Activated T-helper 1 cell treated with anti-CD3 and anti-CD28 coated beads, Interleukin-12 subunit alpha, Interleukin-12 subunit beta, Interleukin-2, Interleukin-4 antibody, amounts not matched to agents 30 ng/mL and 10 ng/mL and 1 ng/mL, durations not matched to agents 14 hours and 24 hours and 36 hours (primary cell): ENCODE measurements at regions not wholly inside any gene's neighbourhood (a gene's known extent, or its start where the extent isn't known, plus 50 kb on each side); places are given as distances from the start of the nearest gene placed in this dataset.

ENCODE experiments used
- DNase-seq: peaks from one replicate; pipeline ENCODE4 v3.0.0; 2021; ENCODE audit warnings: low spot score
- H3K27ac Mint-ChIP-seq: one replicate; pipeline ENCODE4 v1.8.0; 2021; ENCODE audit warnings: mild to moderate bottlenecking, mixed read lengths
- H3K27me3 Mint-ChIP-seq: one replicate; pipeline ENCODE4 v1.8.0; 2022; ENCODE audit warnings: mild to moderate bottlenecking, moderate library complexity, mixed read lengths; ENCODE audit not compliant: insufficient read depth
- H3K36me3 Mint-ChIP-seq: one replicate; pipeline ENCODE4 v1.8.0; 2021; ENCODE audit warnings: low read depth, mixed read lengths
- H3K4me1 Mint-ChIP-seq: one replicate; pipeline ENCODE4 v1.8.0; 2021; ENCODE audit warnings: low read depth, mixed read lengths
- H3K4me3 Mint-ChIP-seq: one replicate; pipeline ENCODE4 v1.8.0; 2021; ENCODE audit warnings: mild to moderate bottlenecking, moderate library complexity, mixed read lengths
- H3K9me3 Mint-ChIP-seq: one replicate; pipeline ENCODE4 v1.8.0; 2021; ENCODE audit warnings: mixed read lengths
- intact Hi-C: fragments of 100-400 bp; cut with micrococcal nuclease; formaldehyde crosslinking; loops from one replicate; pipeline ENCODE4 v1.15.1; 2024

DNA sequence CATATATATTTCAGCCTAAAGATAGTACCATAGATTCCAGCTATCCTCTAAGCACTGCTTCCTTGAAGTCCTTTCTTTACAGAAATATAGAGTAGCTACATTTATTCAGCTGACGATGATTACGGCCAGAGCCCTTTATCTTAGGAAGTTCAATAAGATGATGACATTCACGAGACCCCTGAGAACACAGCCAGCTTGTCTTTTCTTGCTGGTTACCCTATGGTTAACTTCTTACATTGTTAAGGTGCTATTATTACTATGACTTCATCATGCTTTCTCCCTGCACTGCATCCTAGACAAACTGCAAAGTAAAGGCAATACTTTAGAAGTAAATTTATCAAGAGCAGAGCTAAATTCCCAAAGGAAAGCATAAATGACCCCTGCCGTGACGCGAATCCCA lies 214.4 kb upstream of the LRFN5 start:
- H3K4me3 Mint-ChIP-seq = no peak overlapping the region
- H3K36me3 Mint-ChIP-seq = no peaks in the 10 kb centered on the region
- H3K27me3 Mint-ChIP-seq = no peaks in the 10 kb centered on the region
- intact Hi-C loops = no loop called here
- no peaks in the 10 kb centered on the region for H3K4me1 Mint-ChIP-seq
- peaks cover 3% of the 10 kb centered on the region for H3K9me3 Mint-ChIP-seq
- no peak overlapping the region for H3K27ac Mint-ChIP-seq
- no peak for DNase-seq

DNA sequence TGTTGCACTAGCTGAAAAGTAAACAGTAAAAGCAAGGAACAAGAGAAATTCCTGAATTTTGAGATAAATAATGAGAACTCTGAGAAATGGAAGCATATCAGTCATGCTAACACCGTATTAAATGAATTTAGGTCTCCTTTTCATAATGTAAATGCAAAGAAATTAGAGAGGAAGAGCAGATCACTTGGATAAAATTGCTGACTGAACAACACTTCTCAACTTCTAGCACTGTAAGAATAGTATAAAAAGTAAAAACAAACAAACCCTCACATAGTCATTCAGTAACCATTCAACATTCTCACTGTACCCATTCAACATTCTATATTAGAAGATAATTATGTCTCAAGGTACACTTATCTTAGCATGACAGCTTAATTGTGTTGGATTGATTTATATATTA lies 217.3 kb upstream of the LRFN5 start:
- Mint-ChIP-seq H3K9me3 (peaks cover 3% of the 10 kb centered on the region), H3K36me3 (no peaks in the 10 kb centered on the region), H3K4me1 (no peaks in the 10 kb centered on the region), H3K27me3 (no peaks in the 10 kb centered on the region), H3K27ac (no peak overlapping the region), H3K4me3 (no peak overlapping the region)
- no peak for DNase-seq
- intact Hi-C loops = no loop called here

DNA sequence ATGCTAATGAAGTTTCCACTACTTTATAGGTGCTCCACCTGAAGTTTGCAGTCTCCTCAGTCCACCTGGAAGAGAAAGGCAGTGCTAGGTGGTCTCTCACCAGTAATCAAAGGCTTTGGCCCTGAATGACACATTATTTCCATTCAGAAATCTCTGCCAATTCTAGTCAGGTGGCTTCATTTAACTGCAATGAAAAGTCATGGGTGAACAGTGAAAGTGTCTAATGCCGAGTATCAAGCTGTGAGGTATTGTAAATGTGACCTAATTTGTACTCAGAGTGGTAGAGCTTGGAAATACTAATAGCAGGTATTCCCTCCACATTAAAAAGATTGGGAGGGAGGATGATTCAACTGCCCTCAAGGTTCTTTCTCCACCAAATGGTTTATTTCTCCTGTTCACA lies 220.9 kb upstream of the LRFN5 start:
- Mint-ChIP-seq H3K27ac (no peak overlapping the region), H3K27me3 (no peaks in the 10 kb centered on the region), H3K9me3 (peaks cover under 1% of the 10 kb centered on the region), H3K4me3 (no peak overlapping the region), H3K4me1 (no peaks in the 10 kb centered on the region), H3K36me3 (no peaks in the 10 kb centered on the region)
- intact Hi-C loops = no loop called here
- DNase-seq = no peak

DNA sequence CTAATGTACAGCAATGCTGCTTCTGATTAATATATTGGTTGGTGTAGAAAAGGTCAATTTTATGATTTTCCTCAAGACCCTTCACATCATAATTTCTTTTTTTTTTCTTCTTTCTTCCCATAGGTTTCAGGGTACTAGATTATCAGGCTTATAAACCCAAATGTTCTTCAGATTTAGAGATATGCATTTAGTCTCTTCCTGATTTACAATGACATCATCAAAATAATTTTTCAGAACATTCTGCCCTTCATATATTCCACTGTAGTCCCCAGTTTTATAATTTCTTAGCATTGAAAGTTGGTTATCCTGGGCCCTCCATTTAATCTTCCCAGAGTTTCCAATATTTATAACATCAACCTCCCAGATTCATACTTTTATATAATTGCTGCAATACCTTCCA lies 226.7 kb upstream of the LRFN5 start:
- no peak overlapping the region for H3K27ac Mint-ChIP-seq
- no peaks in the 10 kb centered on the region for H3K27me3 Mint-ChIP-seq
- H3K4me1 Mint-ChIP-seq = no peaks in the 10 kb centered on the region
- no peak for DNase-seq
- H3K36me3 Mint-ChIP-seq = no peaks in the 10 kb centered on the region
- intact Hi-C loops = no loop called here
- H3K9me3 Mint-ChIP-seq = peaks cover 4% of the 10 kb centered on the region
- no peak overlapping the region for H3K4me3 Mint-ChIP-seq

DNA sequence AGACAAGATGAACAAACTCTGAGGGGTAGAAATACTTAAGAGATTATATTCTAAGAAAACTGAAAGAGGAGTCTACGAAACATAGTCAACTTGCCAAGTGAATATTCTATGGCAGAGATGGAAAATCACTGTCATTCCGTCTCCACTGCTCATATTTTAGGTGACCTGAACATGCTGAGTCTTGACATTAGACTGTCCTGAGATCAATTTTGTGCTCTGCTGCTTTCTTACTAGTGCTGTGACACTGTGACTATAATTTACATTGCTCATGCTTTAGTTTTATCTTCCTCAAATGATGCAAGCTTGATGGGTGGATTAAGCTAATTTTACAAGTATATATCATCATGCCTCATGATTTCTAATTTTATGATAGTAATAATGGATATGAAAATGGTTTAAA lies 228.2 kb upstream of the LRFN5 start:
- Mint-ChIP-seq H3K4me3 (no peak overlapping the region), H3K4me1 (no peaks in the 10 kb centered on the region), H3K27me3 (no peaks in the 10 kb centered on the region), H3K36me3 (no peaks in the 10 kb centered on the region), H3K27ac (no peak overlapping the region), H3K9me3 (peaks cover 9% of the 10 kb centered on the region)
- DNase-seq = no peak
- intact Hi-C loops = no loop called here

DNA sequence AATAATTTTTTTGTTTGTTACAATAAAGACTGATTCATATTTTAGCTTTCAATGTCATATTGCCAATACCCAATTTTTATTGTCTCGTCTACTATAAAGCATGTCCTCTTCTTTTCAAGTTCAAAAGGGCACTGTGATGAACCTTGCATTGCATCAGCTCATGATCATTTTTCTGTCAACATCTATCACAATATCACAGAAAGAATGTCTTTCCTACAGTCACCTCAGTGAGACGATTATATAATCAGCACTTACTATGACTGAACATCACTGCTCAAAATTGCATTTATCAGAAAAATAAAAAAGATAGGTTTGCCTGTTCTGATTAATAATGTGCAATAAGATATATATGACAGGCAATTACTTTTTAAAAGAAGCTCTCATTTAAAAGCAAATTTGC lies 228.7 kb upstream of the LRFN5 start:
- no peak overlapping the region for H3K4me3 Mint-ChIP-seq
- H3K27ac Mint-ChIP-seq = no peak overlapping the region
- H3K36me3 Mint-ChIP-seq = no peaks in the 10 kb centered on the region
- intact Hi-C loops = no loop called here
- H3K27me3 Mint-ChIP-seq = no peaks in the 10 kb centered on the region
- no peaks in the 10 kb centered on the region for H3K4me1 Mint-ChIP-seq
- DNase-seq = no peak
- peaks cover 9% of the 10 kb centered on the region for H3K9me3 Mint-ChIP-seq

DNA sequence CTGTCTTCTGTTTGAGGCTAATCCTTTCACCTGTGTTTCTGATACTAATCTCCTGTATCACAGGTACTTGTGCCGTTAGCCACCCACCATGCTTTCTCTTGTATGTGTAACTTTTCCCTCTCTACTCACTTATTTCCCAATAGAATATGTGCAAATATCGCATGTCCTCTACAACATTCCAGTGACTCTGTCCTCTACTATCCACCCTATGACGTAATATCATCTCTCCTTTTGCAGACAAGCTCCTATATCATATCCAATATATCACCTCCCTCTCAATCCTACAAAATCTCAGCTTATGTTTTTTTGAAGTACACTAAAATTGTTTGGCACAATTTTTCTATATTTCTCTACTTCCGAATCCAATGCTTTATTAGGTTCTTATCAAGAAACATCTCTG lies 232.6 kb upstream of the LRFN5 start:
- H3K4me1 Mint-ChIP-seq = no peaks in the 10 kb centered on the region
- no peaks in the 10 kb centered on the region for H3K36me3 Mint-ChIP-seq
- H3K27ac Mint-ChIP-seq = no peak overlapping the region
- peaks cover 12% of the 10 kb centered on the region for H3K9me3 Mint-ChIP-seq
- intact Hi-C loops = no loop called here
- no peaks in the 10 kb centered on the region for H3K27me3 Mint-ChIP-seq
- no peak for DNase-seq
- no peak overlapping the region for H3K4me3 Mint-ChIP-seq

DNA sequence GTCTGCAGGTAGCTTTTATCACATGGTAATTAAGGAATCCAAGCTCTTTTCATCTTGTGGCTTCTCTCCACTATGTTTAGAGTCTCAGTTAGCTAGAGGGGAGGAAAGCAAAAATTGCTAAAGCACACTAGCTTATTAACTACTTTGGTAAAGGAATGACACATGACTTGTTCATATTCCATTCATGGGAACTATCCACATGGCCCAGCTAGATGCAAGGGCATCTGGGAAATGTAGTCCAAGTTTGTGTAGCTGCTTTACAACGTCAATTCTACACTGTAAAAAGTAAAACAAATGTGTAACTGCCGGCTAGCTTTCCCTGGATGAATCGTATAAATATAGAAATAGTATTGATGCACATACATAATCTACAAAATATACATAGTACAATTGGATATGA lies 244.5 kb upstream of the LRFN5 start:
- no peak for DNase-seq
- Mint-ChIP-seq H3K4me3 (no peak overlapping the region), H3K4me1 (no peaks in the 10 kb centered on the region), H3K9me3 (no peaks in the 10 kb centered on the region), H3K36me3 (no peaks in the 10 kb centered on the region), H3K27ac (no peak overlapping the region), H3K27me3 (no peaks in the 10 kb centered on the region)
- intact Hi-C loops = no loop called here

DNA sequence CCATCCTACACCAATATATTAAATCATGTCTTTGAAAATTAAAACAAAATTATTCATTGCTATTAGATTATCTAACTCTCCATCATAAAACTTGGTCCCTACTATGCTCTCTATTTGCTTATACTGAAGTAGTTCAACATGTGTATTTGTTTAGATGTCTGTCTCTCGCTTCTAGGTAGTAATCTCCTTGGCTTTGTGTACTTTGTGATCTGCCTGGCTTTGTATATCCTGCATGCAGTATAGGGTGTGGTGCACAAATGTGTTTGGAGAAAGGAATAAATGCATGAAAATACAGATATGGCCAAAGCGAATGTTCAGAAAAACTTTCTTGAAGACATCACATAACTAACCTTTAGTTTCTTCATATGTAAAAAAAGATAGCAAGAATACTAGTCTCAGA lies 246.6 kb upstream of the LRFN5 start:
- H3K27me3 Mint-ChIP-seq = no peaks in the 10 kb centered on the region
- intact Hi-C loops = no loop called here
- no peaks in the 10 kb centered on the region for H3K4me1 Mint-ChIP-seq
- H3K27ac Mint-ChIP-seq = no peak overlapping the region
- no peaks in the 10 kb centered on the region for H3K9me3 Mint-ChIP-seq
- no peak for DNase-seq
- H3K36me3 Mint-ChIP-seq = no peaks in the 10 kb centered on the region
- no peak overlapping the region for H3K4me3 Mint-ChIP-seq

DNA sequence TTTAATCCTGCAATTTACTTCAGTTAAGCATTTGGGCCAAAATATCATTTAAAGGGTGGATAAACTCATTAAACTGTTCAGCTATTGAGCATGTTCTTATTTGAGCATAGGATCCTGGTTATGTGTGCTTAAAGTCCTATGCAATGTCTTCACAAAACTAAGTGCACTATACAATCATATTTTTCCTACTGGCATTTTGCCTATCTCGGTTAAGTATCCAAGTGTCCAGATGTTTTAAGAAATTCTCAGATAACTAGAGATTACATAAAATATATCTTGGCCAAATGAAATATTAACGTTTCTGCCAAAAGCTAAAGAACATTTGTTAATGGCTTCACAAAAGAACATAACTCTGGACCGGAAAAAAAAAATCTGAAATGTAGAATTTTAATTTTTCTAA lies 250.8 kb upstream of the LRFN5 start:
- Mint-ChIP-seq H3K9me3 (peaks cover 3% of the 10 kb centered on the region), H3K27me3 (no peaks in the 10 kb centered on the region), H3K4me3 (no peak overlapping the region), H3K4me1 (no peaks in the 10 kb centered on the region), H3K27ac (no peak overlapping the region), H3K36me3 (no peaks in the 10 kb centered on the region)
- no peak for DNase-seq
- intact Hi-C loops = no loop called here

DNA sequence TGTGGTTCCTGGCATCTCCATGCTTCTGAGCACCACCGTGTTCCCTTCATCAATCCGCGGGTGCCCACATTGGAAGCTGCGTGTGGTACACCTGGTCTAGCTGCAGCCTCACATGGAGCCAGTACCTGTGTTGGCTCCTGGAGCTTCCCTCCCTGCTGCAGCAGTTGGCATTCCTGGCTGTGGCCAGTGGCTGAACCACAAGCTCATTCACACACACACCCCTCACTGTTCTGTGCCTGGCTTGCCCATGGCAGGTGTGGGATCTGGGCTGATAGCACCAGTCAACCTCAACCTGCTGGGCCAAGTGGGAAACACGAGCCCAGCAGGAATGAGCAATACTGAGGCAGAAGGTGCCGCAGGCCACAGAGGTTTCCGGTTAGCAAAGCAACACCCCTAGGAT lies 256.2 kb upstream of the LRFN5 start:
- Mint-ChIP-seq H3K4me3 (no peak overlapping the region), H3K36me3 (no peaks in the 10 kb centered on the region), H3K4me1 (no peaks in the 10 kb centered on the region), H3K9me3 (peaks cover 3% of the 10 kb centered on the region), H3K27ac (no peak overlapping the region), H3K27me3 (no peaks in the 10 kb centered on the region)
- intact Hi-C loops = no loop called here
- no peak for DNase-seq

DNA sequence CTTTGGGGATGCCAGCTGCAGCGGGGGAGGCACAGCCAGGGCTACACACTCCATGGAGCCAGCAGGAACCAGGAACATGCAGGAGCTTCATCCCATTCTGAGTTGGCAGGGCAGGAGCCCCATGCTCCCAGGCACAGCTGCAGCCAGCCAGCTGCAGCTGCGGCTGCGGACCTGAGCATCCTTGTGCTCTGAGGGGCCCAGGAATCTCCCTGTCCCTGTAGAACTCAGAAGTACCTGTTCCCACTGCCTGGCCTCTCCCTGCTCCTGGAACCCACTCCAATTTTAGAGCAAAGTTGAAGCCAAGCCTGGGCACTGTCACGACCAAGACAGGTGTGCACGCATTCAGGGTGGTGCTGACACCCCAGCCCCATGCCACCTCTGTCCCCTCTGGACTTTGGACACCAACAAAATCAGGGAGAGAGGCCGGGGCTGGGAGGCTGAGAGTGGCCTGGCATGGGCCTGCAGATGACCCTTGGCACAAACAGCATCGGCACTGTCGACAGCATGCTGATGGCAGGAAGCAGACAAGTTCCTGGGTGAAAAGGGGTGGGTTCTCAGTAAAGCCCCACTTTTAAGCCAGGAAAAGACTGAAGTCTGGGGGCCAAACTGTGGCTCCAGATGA lies 257.3 kb upstream of the LRFN5 start:
- no peak overlapping the region for H3K27ac Mint-ChIP-seq
- intact Hi-C loops = no loop called here
- H3K4me3 Mint-ChIP-seq = no peak overlapping the region
- no peak for DNase-seq
- no peaks in the 10 kb centered on the region for H3K4me1 Mint-ChIP-seq
- H3K9me3 Mint-ChIP-seq = peaks cover 3% of the 10 kb centered on the region
- H3K27me3 Mint-ChIP-seq = no peaks in the 10 kb centered on the region
- H3K36me3 Mint-ChIP-seq = no peaks in the 10 kb centered on the region

DNA sequence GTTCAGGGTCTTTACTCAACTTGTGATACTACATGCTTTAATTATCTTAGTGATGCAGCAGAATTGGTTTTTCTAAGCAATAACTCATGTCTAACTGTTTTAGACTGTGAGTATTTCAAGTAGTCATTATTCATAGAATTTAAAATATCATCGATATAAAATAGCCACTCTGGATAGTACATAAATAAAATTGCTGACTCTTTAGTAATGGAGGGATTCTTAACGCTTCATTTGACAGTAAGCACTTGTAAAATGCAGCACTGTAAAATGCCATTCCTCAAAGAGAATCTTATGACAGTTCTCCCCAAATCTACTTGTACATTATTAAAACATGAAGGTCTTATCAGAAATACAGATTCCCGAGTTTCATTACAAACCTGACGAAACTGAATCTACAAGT lies 262.8 kb upstream of the LRFN5 start:
- Mint-ChIP-seq H3K27me3 (no peaks in the 10 kb centered on the region), H3K27ac (no peak overlapping the region), H3K9me3 (peaks cover 9% of the 10 kb centered on the region), H3K4me1 (no peaks in the 10 kb centered on the region), H3K4me3 (no peak overlapping the region), H3K36me3 (no peaks in the 10 kb centered on the region)
- intact Hi-C loops = no loop called here
- no peak for DNase-seq

DNA sequence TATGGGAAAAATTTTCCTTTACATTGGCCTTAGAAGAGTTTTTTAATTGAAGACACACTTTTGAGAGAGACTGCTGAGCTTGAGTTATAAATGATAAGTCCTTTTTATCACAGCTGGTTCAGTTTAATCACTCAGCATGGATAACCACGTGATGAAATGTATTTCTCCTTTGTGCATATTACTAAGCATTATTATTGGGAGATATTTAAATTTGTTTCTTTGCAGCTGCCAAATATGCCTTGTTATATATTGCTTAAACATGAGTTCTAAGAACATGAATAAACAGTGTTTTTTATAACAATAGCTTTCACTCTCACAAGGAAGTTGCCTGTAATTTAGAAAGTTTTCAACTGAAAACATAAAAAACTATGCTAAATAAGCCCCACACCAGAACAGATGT lies 293.5 kb upstream of the LRFN5 start:
- Mint-ChIP-seq H3K36me3 (no peaks in the 10 kb centered on the region), H3K27me3 (no peaks in the 10 kb centered on the region), H3K9me3 (no peaks in the 10 kb centered on the region), H3K4me1 (no peaks in the 10 kb centered on the region), H3K4me3 (no peak overlapping the region), H3K27ac (no peak overlapping the region)
- DNase-seq = no peak
- intact Hi-C loops = no loop called here
